ENCODE measurements at regions not wholly inside any gene's neighbourhood (a gene's known extent, or its start where the extent isn't known, plus 50 kb on each side); places are given as distances from the start of the nearest gene placed in this dataset.

DNA sequence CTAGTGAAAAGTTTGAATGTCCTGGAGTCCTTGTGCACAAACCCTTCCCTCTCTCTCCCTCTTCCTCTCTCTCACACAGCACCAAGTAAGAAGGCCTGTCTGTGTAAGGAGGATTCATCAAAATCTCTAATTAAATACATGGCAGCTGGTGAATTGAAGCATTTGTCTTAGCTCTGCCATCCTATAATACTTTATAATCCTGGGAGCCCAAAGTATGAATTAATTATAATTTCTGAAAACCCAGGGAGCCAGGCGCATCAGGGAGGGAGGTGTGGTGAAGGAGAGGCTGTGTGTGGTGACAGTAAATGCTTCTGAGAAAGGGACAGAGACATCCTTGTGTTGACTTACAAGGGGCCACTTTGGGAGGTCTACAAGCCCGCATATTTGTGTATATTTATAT is 691.4 kb upstream of the EEF2KMT start:
- no peak for FAIRE-seq
- no peak for TF ChIP-seq FOS (IDR thresholded peaks at IDR 0.05; ENCODE audit: borderline replicate concordance, insufficient read depth, low read length)
- no peak for TF ChIP-seq EZH2 (IDR thresholded peaks at IDR 0.05; ENCODE audit: borderline replicate concordance, low read depth, low read length, severe bottlenecking)
- TF ChIP-seq JUN (IDR thresholded peaks at IDR 0.05; ENCODE audit: borderline replicate concordance, insufficient read depth, insufficient read length, low read depth), result no peak
- TF ChIP-seq GATA2 (IDR thresholded peaks at IDR 0.05; ENCODE audit: insufficient read depth, insufficient read length, low read depth, low read length), result no peak
- no peak for TF ChIP-seq MYC (IDR thresholded peaks at IDR 0.05; ENCODE audit: low read depth, low read length)
- TF ChIP-seq, protein P1, sequence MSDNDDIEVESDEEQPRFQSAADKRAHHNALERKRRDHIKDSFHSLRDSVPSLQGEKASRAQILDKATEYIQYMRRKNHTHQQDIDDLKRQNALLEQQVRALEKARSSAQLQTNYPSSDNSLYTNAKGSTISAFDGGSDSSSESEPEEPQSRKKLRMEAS (IDR thresholded peaks at IDR 0.05; ENCODE audit: insufficient read depth, insufficient read length), result no peak
- TF ChIP-seq POLR2AphosphoS5 (IDR thresholded peaks at IDR 0.05; ENCODE audit: insufficient read depth, low read depth, low read length), result no peak
- TF ChIP-seq POLR2A (IDR thresholded peaks at IDR 0.05; ENCODE audit: low read depth, low read length), result no peak
- TF ChIP-seq, protein P2, sequence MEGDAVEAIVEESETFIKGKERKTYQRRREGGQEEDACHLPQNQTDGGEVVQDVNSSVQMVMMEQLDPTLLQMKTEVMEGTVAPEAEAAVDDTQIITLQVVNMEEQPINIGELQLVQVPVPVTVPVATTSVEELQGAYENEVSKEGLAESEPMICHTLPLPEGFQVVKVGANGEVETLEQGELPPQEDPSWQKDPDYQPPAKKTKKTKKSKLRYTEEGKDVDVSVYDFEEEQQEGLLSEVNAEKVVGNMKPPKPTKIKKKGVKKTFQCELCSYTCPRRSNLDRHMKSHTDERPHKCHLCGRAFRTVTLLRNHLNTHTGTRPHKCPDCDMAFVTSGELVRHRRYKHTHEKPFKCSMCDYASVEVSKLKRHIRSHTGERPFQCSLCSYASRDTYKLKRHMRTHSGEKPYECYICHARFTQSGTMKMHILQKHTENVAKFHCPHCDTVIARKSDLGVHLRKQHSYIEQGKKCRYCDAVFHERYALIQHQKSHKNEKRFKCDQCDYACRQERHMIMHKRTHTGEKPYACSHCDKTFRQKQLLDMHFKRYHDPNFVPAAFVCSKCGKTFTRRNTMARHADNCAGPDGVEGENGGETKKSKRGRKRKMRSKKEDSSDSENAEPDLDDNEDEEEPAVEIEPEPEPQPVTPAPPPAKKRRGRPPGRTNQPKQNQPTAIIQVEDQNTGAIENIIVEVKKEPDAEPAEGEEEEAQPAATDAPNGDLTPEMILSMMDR (IDR thresholded peaks at IDR 0.05; ENCODE audit: extremely low read depth in 1 of 2, insufficient read depth in 1 of 2, low read depth in 1 of 2, low read length in 2 of 2), result no peak
- Histone ChIP-seq H3K9me3 (replicated peaks; ENCODE audit: control insufficient read depth, insufficient read depth, low read length) (peaks cover 10% of the 10 kb centered on the region), H3K4me1 (ENCODE audit: control insufficient read depth, extremely low read depth, insufficient read depth, low read length) (no peaks in the 10 kb centered on the region), H2AFZ (ENCODE audit: low read depth, low read length) (no peak overlapping the region), H3K9me1 (replicated peaks; ENCODE audit: control insufficient read depth, extremely low read depth, insufficient read depth, low read length) (no peaks in the 10 kb centered on the region), H3K79me2 (ENCODE audit: control insufficient read depth, insufficient read depth, low read length) (no peaks in the 10 kb centered on the region), H3K36me3 (ENCODE audit: control insufficient read depth in 2 of 2, extremely low read depth in 1 of 2, insufficient read depth in 2 of 2, low read length in 2 of 2) (no peaks in the 10 kb centered on the region), H3K4me3 (replicated peaks in 1 of 3; ENCODE audit: insufficient read depth in 1 of 3, low read depth in 1 of 3, low read length in 3 of 3) (no peak overlapping the region), H3K27ac (ENCODE audit: insufficient read depth, low read depth, low read length) (no peak overlapping the region), H3K27me3 (ENCODE audit: control insufficient read depth in 2 of 2, insufficient read depth in 2 of 2, low read length in 2 of 2) (no peaks in the 10 kb centered on the region), H3K9ac (replicated peaks; ENCODE audit: extremely low read depth, insufficient read depth, low read length) (no peak overlapping the region), H3K4me2 (ENCODE audit: insufficient read depth, low read length) (no peak overlapping the region), H4K20me1 (replicated peaks; ENCODE audit: control insufficient read depth, extremely low read depth, insufficient read depth, low read length) (no peaks in the 10 kb centered on the region)
- intact Hi-C loops (cut with micrococcal nuclease) (no loop called here), dilution Hi-C loops (cut with MboI; ENCODE audit: extremely low pct_ligation_motif_present, low sequenced_read_pairs) (no loop called here)
- DNase-seq (ENCODE audit: low read depth, low spot score), result no peak
- CTCF ChIA-PET, result no interaction called here
- POLR2A ChIA-PET, result no interaction called here
- BruUV-seq (replicated peaks), result no TSS peak
